SK-N-SH treated with all-trans-retinoic acid at 6 μM for 48 hours (cell line): ENCODE measurements at regions not wholly inside any gene's neighbourhood (a gene's known extent, or its start where the extent isn't known, plus 50 kb on each side); places are given as distances from the start of the nearest gene placed in this dataset.

Source experiments
- ARNTL ChIP-seq: fragments of 450-650 bp; formaldehyde crosslinking; IDR thresholded peaks from 2 replicates; pipeline ENCODE4 v1.5.0; 2020; ENCODE audit warnings: low read depth, mild to moderate bottlenecking, moderate library complexity, borderline replicate concordance
- CREB5 ChIP-seq: fragments of 250-450 bp; sonication (Bioruptor Pico); IDR thresholded peaks from 2 replicates; pipeline ENCODE4 v1.5.1; 2020; ENCODE audit warnings: low read depth, mild to moderate bottlenecking, moderate library complexity
- ISL1 ChIP-seq: fragments of 250-450 bp; sonication (Bioruptor Pico); IDR thresholded peaks from 2 replicates; pipeline ENCODE4 v2.1.2; 2022; ENCODE audit warnings: mild to moderate bottlenecking, moderate library complexity
- PATZ1 ChIP-seq: fragments of 250-450 bp; sonication (Bioruptor Pico); IDR thresholded peaks from 2 replicates; pipeline ENCODE4 v1.8.0; 2020; ENCODE audit warnings: mild to moderate bottlenecking, moderate library complexity, borderline replicate concordance
- POU6F1 ChIP-seq: fragments of 250-450 bp; sonication (Bioruptor Pico); IDR thresholded peaks from 2 replicates; pipeline ENCODE4 v1.8.0; 2021; ENCODE audit warnings: low read depth, mild to moderate bottlenecking, moderate library complexity, borderline replicate concordance
- PPARA ChIP-seq: fragments of 250-450 bp; sonication (Bioruptor Pico); IDR thresholded peaks from 2 replicates; pipeline ENCODE4 v1.5.0; 2020; ENCODE audit warnings: mild to moderate bottlenecking, borderline replicate concordance
- TCF4 ChIP-seq: fragments of 250-450 bp; sonication (Bioruptor Pico); IDR thresholded peaks from 2 replicates; pipeline ENCODE4 v1.8.0; 2021; ENCODE audit warnings: mild to moderate bottlenecking, moderate library complexity, borderline replicate concordance
- ZFP3 ChIP-seq: fragments of 250-450 bp; sonication (Bioruptor Pico); IDR thresholded peaks from 2 replicates; pipeline ENCODE4 v1.5.0; 2020; ENCODE audit warnings: mild to moderate bottlenecking, moderate library complexity
- ZFP30 ChIP-seq: fragments of 450-650 bp; formaldehyde crosslinking; IDR thresholded peaks from 2 replicates; pipeline ENCODE4 v1.5.0; 2022; ENCODE audit warnings: mild to moderate bottlenecking, moderate library complexity
- ZNF70 ChIP-seq: fragments of 450-650 bp; formaldehyde crosslinking; IDR thresholded peaks from 2 replicates; pipeline ENCODE4 v1.5.0; 2020; ENCODE audit warnings: mild to moderate bottlenecking, moderate library complexity

GRCh38 chr21:23601549-23601948, 2005.7 kb downstream of the MRPL39 start:
- TF ChIP-seq TCF4 (CRISPR knock-in tag) = no peak
- no peak for TF ChIP-seq ZFP3 (CRISPR knock-in tag)
- TF ChIP-seq ZNF70 (CRISPR knock-in tag) = no peak
- no peak for TF ChIP-seq PATZ1 (CRISPR knock-in tag)
- TF ChIP-seq PPARA (CRISPR knock-in tag) = no peak
- no peak for TF ChIP-seq ARNTL
- TF ChIP-seq ZFP30 (CRISPR knock-in tag) = no peak
- no peak for TF ChIP-seq CREB5 (CRISPR knock-in tag)
- TF ChIP-seq POU6F1 (CRISPR knock-in tag) = no peak
- no peak for TF ChIP-seq ISL1 (CRISPR knock-in tag)
